WTC11 (cell line): ENCODE measurements at regions not wholly inside any gene's neighbourhood (a gene's known extent, or its start where the extent isn't known, plus 50 kb on each side); places are given as distances from the start of the nearest gene placed in this dataset.

Experiments
- ATAC-seq: fragments of 200-7000 bp; cut with Tn5 transposase; 2 replicates; pipeline ENCODE4 v1.10.0; 2021; ENCODE audit warnings: mild to moderate bottlenecking, moderate library complexity
- CTCF ChIA-PET: fragments of 300-600 bp; sonication (Branson Sonifier 250); formaldehyde crosslinking; loops from one replicate; lab custom pipeline; 2021; ENCODE audit warnings: antibody characterized with exemption; lab: Charles Lee
- POLR2A ChIA-PET: fragments of 350-600 bp; sonication (Branson Sonifier 250); formaldehyde crosslinking; loops from one replicate; lab custom pipeline; 2021; ENCODE audit warnings: antibody characterized with exemption; lab: Charles Lee
- DNase-seq: peaks from one replicate; pipeline ENCODE4 v3.0.0; 2021; ENCODE audit warnings: low spot score
- H3K27ac Mint-ChIP-seq: 2 replicates; pipeline ENCODE4 v1.8.0; 2021; ENCODE audit warnings: mixed read lengths
- H3K27me3 Mint-ChIP-seq: 2 replicates; pipeline ENCODE4 v1.8.0; 2021; ENCODE audit warnings: low read depth, mild to moderate bottlenecking, moderate library complexity, mixed read lengths
- H3K36me3 Mint-ChIP-seq: 2 replicates; pipeline ENCODE4 v1.8.0; 2021; ENCODE audit warnings: mixed read lengths
- H3K4me1 Mint-ChIP-seq: 2 replicates; pipeline ENCODE4 v1.8.0; 2022; ENCODE audit warnings: mixed read lengths
- H3K4me3 Mint-ChIP-seq: 2 replicates; pipeline ENCODE4 v1.8.0; 2021; ENCODE audit warnings: mild to moderate bottlenecking, moderate library complexity, mixed read lengths
- H3K9me3 Mint-ChIP-seq: 2 replicates; pipeline ENCODE4 v1.8.0; 2021; ENCODE audit warnings: mixed read lengths
- ATF1 ChIP-seq: sonication (generic); formaldehyde crosslinking; IDR thresholded peaks from 2 replicates; pipeline ENCODE4 v1.8.1; 2023; ENCODE audit warnings: mild to moderate bottlenecking, moderate library complexity, missing genetic modification reagents
- ATF6 ChIP-seq: sonication (generic); formaldehyde crosslinking; IDR thresholded peaks from 2 replicates; pipeline ENCODE4 v1.8.1; 2023; ENCODE audit warnings: mild to moderate bottlenecking, missing genetic modification reagents
- CBFB ChIP-seq: sonication (generic); formaldehyde crosslinking; IDR thresholded peaks from 2 replicates; pipeline ENCODE4 v1.8.1; 2022; ENCODE audit warnings: mild to moderate bottlenecking, low read depth, missing genetic modification reagents
- CREB1 ChIP-seq: sonication (generic); formaldehyde crosslinking; IDR thresholded peaks from 2 replicates; pipeline ENCODE4 v1.8.0; 2023; ENCODE audit warnings: mild to moderate bottlenecking, missing genetic modification reagents
- ETV6 ChIP-seq: sonication (generic); formaldehyde crosslinking; IDR thresholded peaks from 2 replicates; pipeline ENCODE4 v1.8.1; 2022; ENCODE audit warnings: mild to moderate bottlenecking, missing genetic modification reagents
- FOXJ3 ChIP-seq: sonication (generic); formaldehyde crosslinking; IDR thresholded peaks from 2 replicates; pipeline ENCODE4 v1.9.0; 2021; ENCODE audit warnings: missing genetic modification reagents, mild to moderate bottlenecking, borderline replicate concordance
- FOXK1 ChIP-seq: sonication (generic); formaldehyde crosslinking; IDR thresholded peaks from 2 replicates; pipeline ENCODE4 v1.8.0; 2022; ENCODE audit warnings: mild to moderate bottlenecking, moderate library complexity, missing genetic modification reagents
- FOXP4 ChIP-seq: sonication (generic); formaldehyde crosslinking; IDR thresholded peaks from 2 replicates; pipeline ENCODE4 v1.8.0; 2022; ENCODE audit warnings: mild to moderate bottlenecking, missing genetic modification reagents
- IRF1 ChIP-seq: sonication (generic); formaldehyde crosslinking; IDR thresholded peaks from 2 replicates; pipeline ENCODE4 v1.8.0; 2023; ENCODE audit warnings: missing genetic modification reagents
- JAZF1 ChIP-seq: fragments of 250-450 bp; sonication (Bioruptor Pico); IDR thresholded peaks from 2 replicates; pipeline ENCODE4 v1.9.0; 2021; ENCODE audit warnings: moderate library complexity, mild to moderate bottlenecking, inconsistent platforms
- NFYB ChIP-seq: sonication (generic); formaldehyde crosslinking; conservative IDR thresholded peaks from 2 replicates; pipeline ENCODE4 v1.8.0; 2022; ENCODE audit warnings: low read depth, missing genetic modification reagents
- NR2C2 ChIP-seq: sonication (generic); formaldehyde crosslinking; IDR thresholded peaks from 2 replicates; pipeline ENCODE4 v1.8.0; 2022; ENCODE audit warnings: mild to moderate bottlenecking, missing genetic modification reagents
- NR3C1 ChIP-seq: sonication (generic); formaldehyde crosslinking; conservative IDR thresholded peaks from 2 replicates; pipeline ENCODE4 v1.8.1; 2023; ENCODE audit warnings: low read depth, mild to moderate bottlenecking, missing genetic modification reagents
- SMAD3 ChIP-seq: sonication (generic); formaldehyde crosslinking; IDR thresholded peaks from 2 replicates; pipeline ENCODE4 v1.8.0; 2022; ENCODE audit warnings: missing genetic modification reagents, mild to moderate bottlenecking, borderline replicate concordance
- SOX15 ChIP-seq: fragments of 250-450 bp; sonication (Bioruptor Pico); IDR thresholded peaks from 2 replicates; pipeline ENCODE4 v1.9.0; 2021; ENCODE audit warnings: mild to moderate bottlenecking
- ZNF263 ChIP-seq: sonication (generic); formaldehyde crosslinking; IDR thresholded peaks from 2 replicates; pipeline ENCODE4 v1.8.1; 2022; ENCODE audit warnings: low read depth, mild to moderate bottlenecking, moderate library complexity, missing genetic modification reagents
- ZNF317 ChIP-seq: sonication (generic); formaldehyde crosslinking; IDR thresholded peaks from 2 replicates; pipeline ENCODE4 v1.8.1; 2023; ENCODE audit warnings: low read depth, mild to moderate bottlenecking, moderate library complexity, missing genetic modification reagents, borderline replicate concordance
- ZNF423 ChIP-seq: fragments of 250-450 bp; sonication (Bioruptor Pico); IDR thresholded peaks from 2 replicates; pipeline ENCODE4 v2.1.2; 2022; ENCODE audit warnings: mild to moderate bottlenecking, moderate library complexity
- ZNF532 ChIP-seq: fragments of 250-450 bp; sonication (Bioruptor Pico); IDR thresholded peaks from 2 replicates; pipeline ENCODE4 v1.9.0; 2021; ENCODE audit warnings: mild to moderate bottlenecking, borderline replicate concordance
- TF ChIP-seq, protein P1 (sequence below): sonication (generic); formaldehyde crosslinking; IDR thresholded peaks from 2 replicates; pipeline ENCODE4 v1.8.0; 2022; ENCODE audit warnings: mild to moderate bottlenecking, missing genetic modification reagents
- TF ChIP-seq, protein P2 (sequence below): fragments of 250-450 bp; sonication (Bioruptor Pico); IDR thresholded peaks from 2 replicates; pipeline ENCODE4 v1.8.0; 2021; ENCODE audit warnings: mild to moderate bottlenecking
- TF ChIP-seq, protein P3 (sequence below): fragments of 250-450 bp; sonication (Bioruptor Pico); IDR thresholded peaks from 2 replicates; pipeline ENCODE4 v1.9.0; 2021; ENCODE audit warnings: moderate library complexity, mild to moderate bottlenecking, inconsistent platforms, borderline replicate concordance
- TF ChIP-seq, protein P4 (sequence below): sonication (generic); formaldehyde crosslinking; IDR thresholded peaks from 2 replicates; pipeline ENCODE4 v1.8.1; 2022; ENCODE audit warnings: low read depth, missing genetic modification reagents, borderline replicate concordance

- CTCF ChIA-PET: interaction anchor here (1.1 kb wide), 1 partner anchor 430 kb away, joined by 3 read pairs; no protein-coding TSS in a partner anchor
- H3K27me3 Mint-ChIP-seq: no peaks in the 10 kb centered on the region
These were observed 168.0 kb upstream of the ARID2 start for GRCh38 chr12:45561488-45561887.

GRCh38 chr12:45565590-45565989 lies 163.9 kb upstream of the ARID2 start:
- no peak for ATAC-seq
- POLR2A ChIA-PET: no interaction called here
- no peaks in the 10 kb centered on the region for H3K9me3 Mint-ChIP-seq
- TF ChIP-seq, protein P1, sequence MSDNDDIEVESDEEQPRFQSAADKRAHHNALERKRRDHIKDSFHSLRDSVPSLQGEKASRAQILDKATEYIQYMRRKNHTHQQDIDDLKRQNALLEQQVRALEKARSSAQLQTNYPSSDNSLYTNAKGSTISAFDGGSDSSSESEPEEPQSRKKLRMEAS: no peak
- TF ChIP-seq ZNF532: no peak
- TF ChIP-seq, protein P2, sequence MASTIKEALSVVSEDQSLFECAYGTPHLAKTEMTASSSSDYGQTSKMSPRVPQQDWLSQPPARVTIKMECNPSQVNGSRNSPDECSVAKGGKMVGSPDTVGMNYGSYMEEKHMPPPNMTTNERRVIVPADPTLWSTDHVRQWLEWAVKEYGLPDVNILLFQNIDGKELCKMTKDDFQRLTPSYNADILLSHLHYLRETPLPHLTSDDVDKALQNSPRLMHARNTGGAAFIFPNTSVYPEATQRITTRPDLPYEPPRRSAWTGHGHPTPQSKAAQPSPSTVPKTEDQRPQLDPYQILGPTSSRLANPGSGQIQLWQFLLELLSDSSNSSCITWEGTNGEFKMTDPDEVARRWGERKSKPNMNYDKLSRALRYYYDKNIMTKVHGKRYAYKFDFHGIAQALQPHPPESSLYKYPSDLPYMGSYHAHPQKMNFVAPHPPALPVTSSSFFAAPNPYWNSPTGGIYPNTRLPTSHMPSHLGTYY (CRISPR knock-in tag): no peak
- TF ChIP-seq CBFB: no peak
- TF ChIP-seq, protein P3, sequence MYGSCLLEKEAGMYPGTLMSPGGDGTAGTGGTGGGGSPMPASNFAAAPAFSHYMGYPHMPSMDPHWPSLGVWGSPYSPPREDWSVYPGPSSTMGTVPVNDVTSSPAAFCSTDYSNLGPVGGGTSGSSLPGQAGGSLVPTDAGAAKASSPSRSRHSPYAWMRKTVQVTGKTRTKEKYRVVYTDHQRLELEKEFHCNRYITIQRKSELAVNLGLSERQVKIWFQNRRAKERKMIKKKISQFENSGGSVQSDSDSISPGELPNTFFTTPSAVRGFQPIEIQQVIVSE: no peak
- TF ChIP-seq NR2C2 (CRISPR knock-in tag): no peak
- TF ChIP-seq ZNF423 (CRISPR knock-in tag): no peak
- no peak for TF ChIP-seq FOXP4
- TF ChIP-seq NR3C1 (CRISPR knock-in tag): no peak
- no peak for TF ChIP-seq NFYB (CRISPR knock-in tag)
- TF ChIP-seq ATF1 (CRISPR knock-in tag): no peak
- no peak for TF ChIP-seq JAZF1 (CRISPR knock-in tag)
- no peak for TF ChIP-seq SOX15
- no peak for TF ChIP-seq IRF1 (CRISPR knock-in tag)
- TF ChIP-seq CREB1 (CRISPR knock-in tag): no peak
- TF ChIP-seq SMAD3 (CRISPR knock-in tag): no peak
- no peak for TF ChIP-seq ATF6

More at GRCh38 chr12:45561488-45561887, 168.0 kb upstream of the ARID2 start:
- TF ChIP-seq ZNF317 (CRISPR knock-in tag) (no peak), ZNF263 (CRISPR knock-in tag) (no peak), JAZF1 (CRISPR knock-in tag) (no peak), SMAD3 (CRISPR knock-in tag) (no peak), FOXK1 (CRISPR knock-in tag) (no peak), ETV6 (CRISPR knock-in tag) (no peak), FOXJ3 (CRISPR knock-in tag) (no peak)
- TF ChIP-seq, protein P4, sequence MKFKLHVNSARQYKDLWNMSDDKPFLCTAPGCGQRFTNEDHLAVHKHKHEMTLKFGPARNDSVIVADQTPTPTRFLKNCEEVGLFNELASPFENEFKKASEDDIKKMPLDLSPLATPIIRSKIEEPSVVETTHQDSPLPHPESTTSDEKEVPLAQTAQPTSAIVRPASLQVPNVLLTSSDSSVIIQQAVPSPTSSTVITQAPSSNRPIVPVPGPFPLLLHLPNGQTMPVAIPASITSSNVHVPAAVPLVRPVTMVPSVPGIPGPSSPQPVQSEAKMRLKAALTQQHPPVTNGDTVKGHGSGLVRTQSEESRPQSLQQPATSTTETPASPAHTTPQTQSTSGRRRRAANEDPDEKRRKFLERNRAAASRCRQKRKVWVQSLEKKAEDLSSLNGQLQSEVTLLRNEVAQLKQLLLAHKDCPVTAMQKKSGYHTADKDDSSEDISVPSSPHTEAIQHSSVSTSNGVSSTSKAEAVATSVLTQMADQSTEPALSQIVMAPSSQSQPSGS: no peak
- POLR2A ChIA-PET: no interaction called here
- H3K36me3 Mint-ChIP-seq: no peaks in the 10 kb centered on the region
- H3K4me3 Mint-ChIP-seq: no peak overlapping the region
- ATAC-seq (no peak), DNase-seq (no peak)
- no peak overlapping the region for H3K27ac Mint-ChIP-seq
- H3K9me3 Mint-ChIP-seq: peaks cover 5% of the 10 kb centered on the region; the same call in 1 of the 2 replicates
- H3K4me1 Mint-ChIP-seq: no peaks in the 10 kb centered on the region

More at GRCh38 chr12:45565590-45565989, 163.9 kb upstream of the ARID2 start:
- no peak overlapping the region for H3K4me3 Mint-ChIP-seq
- no peak overlapping the region for H3K27ac Mint-ChIP-seq
- no peaks in the 10 kb centered on the region for H3K36me3 Mint-ChIP-seq
- H3K4me1 Mint-ChIP-seq: no peaks in the 10 kb centered on the region
- H3K27me3 Mint-ChIP-seq: no peaks in the 10 kb centered on the region
- no peak for DNase-seq
- CTCF ChIA-PET: interaction anchor here (1.1 kb wide), 1 partner anchor 21 kb away, joined by 3 read pairs; no protein-coding TSS in a partner anchor
